GM18517 (cell line): ENCODE measurements at regions not wholly inside any gene's neighbourhood (a gene's known extent, or its start where the extent isn't known, plus 50 kb on each side); places are given as distances from the start of the nearest gene placed in this dataset.

Experiments used
- ATAC-seq: cut with Tn5 transposase; IDR thresholded peaks from one replicate; pipeline ENCODE4 v1.9.1; 2021; ENCODE audit warnings: mild to moderate bottlenecking, moderate library complexity; ENCODE audit not compliant: unreplicated experiment

GRCh38 chr7:34453150-34453549 lies 204.9 kb upstream of the NPSR1 start:
- ATAC-seq, result no peak

GRCh38 chr7:34454381-34454780 lies 203.6 kb upstream of the NPSR1 start:
- ATAC-seq, result no peak

- no peak for ATAC-seq
Measured at GRCh38 chr7:34457329-34457728, 200.7 kb upstream of the NPSR1 start.

- ATAC-seq, result no peak
Measured at GRCh38 chr7:34463830-34464229, 194.2 kb upstream of the NPSR1 start.

GRCh38 chr7:34471844-34472243 lies 186.2 kb upstream of the NPSR1 start:
- no peak for ATAC-seq

GRCh38 chr7:34486371-34486770 lies 171.6 kb upstream of the NPSR1 start:
- no peak for ATAC-seq

- ATAC-seq, result no peak
Measured at GRCh38 chr7:34487391-34488115, 170.5 kb upstream of the NPSR1 start.

GRCh38 chr7:34488766-34489165 lies 169.3 kb upstream of the NPSR1 start:
- ATAC-seq, result no peak

- ATAC-seq, result no peak
Measured at GRCh38 chr7:34491899-34492298, 166.1 kb upstream of the NPSR1 start.

- ATAC-seq, result no peak
Measured at GRCh38 chr7:34493752-34494151, 164.3 kb upstream of the NPSR1 start.

- no peak for ATAC-seq
Measured at GRCh38 chr7:34497153-34497777, 160.8 kb upstream of the NPSR1 start.

- ATAC-seq, result no peak
Measured at GRCh38 chr7:34501156-34501555, 156.9 kb upstream of the NPSR1 start.

- ATAC-seq, result no peak
Measured at GRCh38 chr7:34507191-34507590, 150.8 kb upstream of the NPSR1 start.

GRCh38 chr7:34523226-34523918 lies 134.6 kb upstream of the NPSR1 start:
- no peak for ATAC-seq

GRCh38 chr7:34530259-34530658 lies 127.8 kb upstream of the NPSR1 start:
- ATAC-seq, result no peak

GRCh38 chr7:34539003-34539402 lies 119.0 kb upstream of the NPSR1 start:
- ATAC-seq, result no peak

- no peak for ATAC-seq
Measured at GRCh38 chr7:34544621-34545020, 113.4 kb upstream of the NPSR1 start.

GRCh38 chr7:34550996-34551395 lies 107.0 kb upstream of the NPSR1 start:
- no peak for ATAC-seq

- ATAC-seq, result no peak
Measured at GRCh38 chr7:34552502-34552901, 105.5 kb upstream of the NPSR1 start.

GRCh38 chr7:34558022-34558421 lies 100.0 kb upstream of the NPSR1 start:
- no peak for ATAC-seq

- no peak for ATAC-seq
Measured at GRCh38 chr7:34564091-34564490, 93.9 kb upstream of the NPSR1 start.

GRCh38 chr7:34567906-34568305 lies 90.1 kb upstream of the NPSR1 start:
- ATAC-seq, result no peak
